Neural crest cell (in vitro differentiated cells): ENCODE measurements at regions not wholly inside any gene's neighbourhood (a gene's known extent, or its start where the extent isn't known, plus 50 kb on each side); places are given as distances from the start of the nearest gene placed in this dataset.

Source experiments
- DNase-seq: peaks from one replicate; pipeline ENCODE4 v3.0.0; 2021; ENCODE audit warnings: low read depth, mixed read lengths, low spot score
- H3K27ac Mint-ChIP-seq: one replicate; pipeline ENCODE4 v1.8.0; 2021; ENCODE audit warnings: mild to moderate bottlenecking, mixed read lengths; ENCODE audit not compliant: unreplicated experiment
- H3K27me3 Mint-ChIP-seq: 2 replicates; pipeline ENCODE4 v1.8.0; 2021; ENCODE audit warnings: low read depth, mild to moderate bottlenecking, mixed read lengths
- H3K36me3 Mint-ChIP-seq: 2 replicates; pipeline ENCODE4 v1.8.0; 2021; ENCODE audit warnings: low read depth, mild to moderate bottlenecking, mixed read lengths
- H3K4me1 Mint-ChIP-seq: 2 replicates; pipeline ENCODE4 v1.8.0; 2021; ENCODE audit warnings: mixed read lengths
- H3K4me3 Mint-ChIP-seq: one replicate; pipeline ENCODE4 v1.8.0; 2021; ENCODE audit warnings: mild to moderate bottlenecking, mixed read lengths
- H3K9me3 Mint-ChIP-seq: 2 replicates; pipeline ENCODE4 v1.8.0; 2021; ENCODE audit warnings: mixed read lengths
- CTCF ChIP-seq: fragments of 200-600 bp; sonication (generic); conservative IDR thresholded peaks from 2 replicates; pipeline ENCODE4 v1.5.0; 2021; ENCODE audit warnings: antibody characterized with exemption, mild to moderate bottlenecking

- TF ChIP-seq CTCF, result no peak
- Mint-ChIP-seq H3K27ac (peak overlapping the region; percentile 57), H3K36me3 (no peaks in the 10 kb centered on the region), H3K9me3 (peaks cover 7% of the 10 kb centered on the region), H3K4me1 (peaks cover 24% of the 10 kb centered on the region), H3K4me3 (no peak overlapping the region), H3K27me3 (no peaks in the 10 kb centered on the region)
- DNase-seq, result no peak
Measured at GRCh38 chr10:4345877-4346646, 479.9 kb upstream of the AKR1E2 start.

- peaks cover 24% of the 10 kb centered on the region for H3K4me1 Mint-ChIP-seq
- H3K4me3 Mint-ChIP-seq, result no peak overlapping the region
- TF ChIP-seq CTCF, result no peak
- no peaks in the 10 kb centered on the region for H3K36me3 Mint-ChIP-seq
- DNase-seq, result no peak
- peak overlapping the region; percentile 58 for H3K27ac Mint-ChIP-seq
- H3K27me3 Mint-ChIP-seq, result no peaks in the 10 kb centered on the region
- peaks cover 3% of the 10 kb centered on the region for H3K9me3 Mint-ChIP-seq
Measured at GRCh38 chr10:4344492-4344994, 481.5 kb upstream of the AKR1E2 start.

- Mint-ChIP-seq H3K4me1 (peaks cover 24% of the 10 kb centered on the region), H3K4me3 (no peak overlapping the region), H3K36me3 (no peaks in the 10 kb centered on the region), H3K9me3 (peaks cover 3% of the 10 kb centered on the region), H3K27me3 (no peaks in the 10 kb centered on the region), H3K27ac (no peak overlapping the region)
- no peak for DNase-seq
- TF ChIP-seq CTCF, result no peak
Measured at GRCh38 chr10:4343873-4344272, 482.1 kb upstream of the AKR1E2 start.

GRCh38 chr10:4343091-4343490 lies 482.9 kb upstream of the AKR1E2 start:
- Mint-ChIP-seq H3K27ac (no peak overlapping the region), H3K9me3 (peaks cover 3% of the 10 kb centered on the region), H3K4me3 (no peak overlapping the region), H3K27me3 (no peaks in the 10 kb centered on the region), H3K4me1 (peaks cover 24% of the 10 kb centered on the region), H3K36me3 (no peaks in the 10 kb centered on the region)
- no peak for TF ChIP-seq CTCF
- no peak for DNase-seq

GRCh38 chr10:4338768-4339167 lies 487.2 kb upstream of the AKR1E2 start:
- no peak overlapping the region for H3K27ac Mint-ChIP-seq
- no peak for DNase-seq

More at GRCh38 chr10:4338768-4339167, 487.2 kb upstream of the AKR1E2 start:
- H3K36me3 Mint-ChIP-seq, result no peaks in the 10 kb centered on the region
- H3K4me3 Mint-ChIP-seq, result no peak overlapping the region
- peaks cover 6% of the 10 kb centered on the region for H3K4me1 Mint-ChIP-seq
- peaks cover 3% of the 10 kb centered on the region for H3K9me3 Mint-ChIP-seq
- H3K27me3 Mint-ChIP-seq, result no peaks in the 10 kb centered on the region
- TF ChIP-seq CTCF, result no peak
